GM18951 (cell line): ENCODE measurements at regions not wholly inside any gene's neighbourhood (a gene's known extent, or its start where the extent isn't known, plus 50 kb on each side); places are given as distances from the start of the nearest gene placed in this dataset.

Source experiments
- POLR2A ChIP-seq: IDR thresholded peaks from 4 replicates; pipeline ENCODE4 v1.6.1; 2011; ENCODE audit warnings: mild to moderate bottlenecking; ENCODE audit not compliant: insufficient read length, insufficient read depth; ENCODE audit errors: extremely low read depth
- in situ Hi-C: fragments of 300-500 bp; cut with MboI; formaldehyde crosslinking; loops from one replicate; pipeline ENCODE4 v1.12.0; 2022; ENCODE audit warnings: low sequenced_read_pairs, mixed read lengths, inconsistent platforms; ENCODE audit not compliant: unreplicated experiment

- no peak for TF ChIP-seq POLR2A
- in situ Hi-C loops = no loop called here
Observed at GRCh38 chr10:20726381-20726780, 170.7 kb downstream of the NEBL start.

DNA sequence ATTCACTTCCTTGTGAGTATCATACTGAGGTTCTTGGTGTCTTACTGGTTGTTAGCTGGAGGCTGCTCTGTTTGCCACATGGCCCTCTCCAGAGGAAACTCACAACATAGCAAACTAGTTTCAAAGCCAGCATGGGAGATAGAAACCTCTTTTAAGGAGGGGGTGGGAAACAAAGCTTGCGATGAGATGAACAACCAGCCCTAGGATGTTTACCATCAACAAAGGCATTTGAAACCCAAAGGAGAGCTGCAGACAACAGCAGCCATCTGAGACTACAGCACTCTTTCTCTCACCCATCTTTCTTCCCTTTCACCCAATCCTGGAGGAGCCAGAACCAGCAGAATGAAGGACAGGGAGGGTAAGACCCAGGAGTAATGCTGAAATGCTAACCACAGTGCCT lies 182.1 kb downstream of the NEBL start:
- TF ChIP-seq POLR2A = no peak
- in situ Hi-C loops = no loop called here

GRCh38 chr10:20714518-20714917 lies 182.6 kb downstream of the NEBL start:
- in situ Hi-C loops = no loop called here
- TF ChIP-seq POLR2A = no peak

- no peak for TF ChIP-seq POLR2A
- in situ Hi-C loops = no loop called here
Observed at GRCh38 chr10:20713420-20713819, 183.7 kb downstream of the NEBL start.

GRCh38 chr10:20712774-20713173 lies 184.3 kb downstream of the NEBL start:
- TF ChIP-seq POLR2A = no peak
- in situ Hi-C loops = no loop called here

DNA sequence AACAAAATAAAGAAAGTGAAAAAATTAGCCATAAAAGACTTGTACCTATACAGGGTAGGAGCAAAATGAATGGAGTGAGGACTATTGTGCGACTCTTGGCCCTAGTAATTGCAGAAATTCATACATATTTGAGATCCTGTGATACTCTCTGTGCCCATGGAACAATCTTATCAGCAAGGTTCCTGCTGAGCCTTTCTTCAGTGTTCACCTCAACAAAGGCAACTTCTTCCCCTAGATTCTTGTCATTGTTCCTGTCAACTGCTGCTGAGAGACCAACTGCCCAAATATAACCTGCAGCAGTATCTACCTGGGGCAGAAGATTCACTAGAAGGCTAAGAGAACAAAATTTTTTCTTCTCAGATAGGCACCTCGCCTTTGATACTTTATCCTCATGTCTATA lies 187.4 kb downstream of the NEBL start:
- no peak for TF ChIP-seq POLR2A
- in situ Hi-C loops = no loop called here

DNA sequence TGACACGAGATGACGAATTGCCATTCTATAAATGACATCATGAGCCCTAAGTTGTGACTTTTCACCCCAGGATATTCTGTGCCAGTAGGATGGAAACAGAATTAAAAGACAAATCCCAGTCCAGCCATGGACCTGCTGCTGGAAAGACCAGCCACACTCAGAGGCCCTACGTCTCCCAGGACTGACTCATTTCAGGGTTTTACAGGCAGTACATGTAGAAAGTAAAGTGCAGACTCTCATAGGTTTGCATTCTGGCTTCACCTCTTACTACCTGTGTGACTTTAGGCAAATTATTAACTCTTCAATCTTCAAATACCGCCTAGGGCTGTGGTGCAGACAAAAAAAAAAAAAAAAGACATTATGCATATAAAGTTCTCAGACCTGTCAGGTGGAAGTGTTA lies 188.8 kb downstream of the NEBL start:
- TF ChIP-seq POLR2A = no peak
- in situ Hi-C loops = no loop called here

DNA sequence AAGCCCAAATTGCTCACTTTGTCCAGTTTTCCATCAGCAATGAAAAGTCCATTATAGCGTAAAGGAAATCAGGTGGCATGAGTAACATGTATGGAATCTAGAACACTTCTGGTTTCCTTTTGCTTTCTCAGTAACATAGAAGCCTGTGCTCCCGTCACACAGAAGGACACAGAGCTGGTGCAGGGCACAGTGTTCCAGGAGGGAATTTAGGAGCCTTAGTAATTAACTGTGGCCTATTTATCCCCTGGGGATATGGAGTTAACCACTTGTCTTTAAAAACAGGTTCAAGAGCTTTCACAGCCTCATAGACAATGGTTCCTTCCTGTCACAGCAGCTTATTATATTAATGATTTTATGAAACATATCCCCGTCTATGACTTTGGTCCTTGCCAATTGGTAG lies 189.9 kb downstream of the NEBL start:
- in situ Hi-C loops = no loop called here
- no peak for TF ChIP-seq POLR2A

- in situ Hi-C loops = no loop called here
- no peak for TF ChIP-seq POLR2A
Observed at GRCh38 chr10:20698837-20699236, 198.3 kb downstream of the NEBL start.

DNA sequence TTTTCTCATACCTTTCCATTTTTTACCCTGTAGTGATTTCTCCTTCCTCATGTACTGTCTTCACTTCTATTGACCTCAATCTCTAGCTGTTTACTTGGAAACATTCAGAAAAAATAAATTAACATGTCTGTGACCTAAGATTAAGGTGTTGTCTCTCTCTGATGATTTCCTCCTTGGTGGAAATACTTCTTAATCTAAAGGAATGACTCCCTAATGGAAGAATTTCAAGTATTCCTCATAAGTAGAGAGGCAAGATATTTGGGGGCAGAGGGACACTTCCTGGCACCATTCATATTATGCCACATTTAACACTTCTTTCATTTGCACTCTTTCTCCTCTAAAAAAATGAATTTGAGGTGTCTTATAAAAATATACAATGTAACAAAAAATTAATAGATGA lies 202.8 kb downstream of the NEBL start:
- TF ChIP-seq POLR2A = no peak
- in situ Hi-C loops = no loop called here

GRCh38 chr10:20688797-20689544 lies 208.1 kb downstream of the NEBL start:
- in situ Hi-C loops = no loop called here
- no peak for TF ChIP-seq POLR2A

DNA sequence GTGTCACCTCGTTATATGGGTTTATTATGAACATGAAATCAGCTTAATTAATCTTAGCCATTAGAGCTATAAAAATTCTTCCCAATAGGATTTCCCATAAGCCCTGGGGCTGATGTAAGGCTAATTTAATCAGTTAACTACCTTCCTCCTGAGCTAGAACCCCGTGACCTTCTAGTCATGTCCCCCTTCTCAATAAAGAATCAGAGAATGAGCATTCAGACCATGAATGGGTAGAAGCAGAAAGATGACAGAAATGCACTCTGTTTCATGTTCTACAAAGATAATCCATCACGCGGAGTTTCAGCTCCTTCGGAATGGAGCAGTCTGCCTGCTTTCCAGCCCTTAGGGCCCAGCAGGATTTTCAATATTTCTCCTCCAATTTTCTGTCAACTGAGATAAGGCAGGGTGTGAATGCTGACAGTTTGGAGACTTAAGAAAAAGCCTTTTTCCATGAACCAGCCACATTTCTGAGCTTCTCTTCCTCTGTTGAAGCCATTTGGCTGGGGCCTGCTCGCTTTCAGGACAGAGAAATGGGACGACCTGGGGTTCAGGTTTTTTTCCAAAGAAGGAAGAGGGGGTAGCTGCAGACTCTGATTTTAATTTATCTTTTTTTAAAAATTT lies 211.0 kb downstream of the NEBL start:
- in situ Hi-C loops = no loop called here
- no peak for TF ChIP-seq POLR2A

- no peak for TF ChIP-seq POLR2A
- in situ Hi-C loops = no loop called here
Observed at GRCh38 chr10:20685462-20685861, 211.6 kb downstream of the NEBL start.

- TF ChIP-seq POLR2A = no peak
- in situ Hi-C loops = no loop called here
Observed at GRCh38 chr10:20683345-20683744, 213.8 kb downstream of the NEBL start.
